ENCODE measurements at regions not wholly inside any gene's neighbourhood (a gene's known extent, or its start where the extent isn't known, plus 50 kb on each side); places are given as distances from the start of the nearest gene placed in this dataset.

GRCh38 chrX:69293776-69294601 lies 128.7 kb upstream of the PJA1 start:
- WGBS, 2 donors: 40 to 76% methylated on average over 5 of the region's 5 CpGs
- no peak overlapping the region for H3K4me3 ChIP-seq
- no peak overlapping the region for H3K27ac ChIP-seq
- TF ChIP-seq POLR2A (IDR thresholded peaks at IDR 0.05) (no peak), CTCF (IDR thresholded peaks at IDR 0.05) (no peak)
- no peaks in the 10 kb centered on the region for H3K36me3 ChIP-seq
- intact Hi-C loops (cut with DNase I): no loop called here
- H3K27me3 ChIP-seq: no peaks in the 10 kb centered on the region
- DNase-seq: no peak
- no peaks in the 10 kb centered on the region for H3K4me1 ChIP-seq
- H3K9me3 ChIP-seq: no peaks in the 10 kb centered on the region

DNA sequence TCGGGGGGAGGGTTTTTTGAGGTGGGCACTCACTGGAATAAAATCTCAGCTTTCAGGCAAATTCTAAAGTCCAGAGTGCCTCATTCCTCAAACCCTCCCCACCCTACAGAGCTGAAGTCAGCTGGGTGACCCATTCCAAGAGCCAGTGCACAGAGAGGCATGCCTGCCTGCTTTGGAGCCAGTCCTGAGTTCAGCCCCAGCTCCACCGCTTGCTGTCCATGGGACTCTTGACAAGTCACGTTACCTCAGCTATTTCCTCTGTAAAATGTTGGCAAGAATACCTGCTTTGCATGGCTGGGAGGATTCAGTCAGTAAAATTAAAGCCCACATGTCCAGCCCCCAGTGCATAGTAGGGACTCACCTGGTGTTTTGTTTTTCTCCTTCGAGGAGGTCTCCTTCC lies 125.9 kb upstream of the PJA1 start:
- no peaks in the 10 kb centered on the region for H3K36me3 ChIP-seq
- intact Hi-C loops (cut with DNase I): no loop called here
- no peak overlapping the region for H3K27ac ChIP-seq
- TF ChIP-seq CTCF (IDR thresholded peaks at IDR 0.05) (no peak), POLR2A (IDR thresholded peaks at IDR 0.05) (no peak)
- no peak for DNase-seq
- H3K4me3 ChIP-seq: no peak overlapping the region
- WGBS, 2 donors: 8 to 27% methylated on average over 2 to 4 of the region's 4 CpGs
- peaks cover under 1 to 2% (median 2%) of the 10 kb centered on the region in 3 donors for H3K4me1 ChIP-seq
- no peaks in the 10 kb centered on the region for H3K9me3 ChIP-seq
- no peaks in the 10 kb centered on the region for H3K27me3 ChIP-seq

DNA sequence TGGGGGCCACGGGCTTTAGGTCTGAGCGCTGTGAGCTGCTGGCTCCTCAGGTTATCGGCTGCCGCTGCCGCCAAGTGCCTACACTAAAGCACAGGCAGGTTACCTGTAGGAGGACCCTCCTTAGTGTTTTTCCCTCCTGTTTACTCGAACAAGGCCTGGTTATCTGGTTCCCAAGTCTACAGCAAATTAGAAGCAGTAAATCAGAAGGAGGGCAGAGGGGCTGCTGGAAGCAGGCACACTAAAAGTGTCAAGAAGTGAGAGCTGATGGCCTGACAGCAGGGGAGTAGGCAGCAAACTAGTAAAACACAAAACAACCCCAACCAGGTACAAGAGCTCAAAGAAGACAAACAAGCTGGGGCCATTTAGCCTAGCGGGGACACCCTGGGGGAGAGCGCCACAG lies 125.0 kb upstream of the PJA1 start:
- no peaks in the 10 kb centered on the region for H3K36me3 ChIP-seq
- no peak for TF ChIP-seq POLR2A (IDR thresholded peaks at IDR 0.05)
- TF ChIP-seq CTCF (IDR thresholded peaks at IDR 0.05): no peak
- no peak overlapping the region for H3K27ac ChIP-seq
- no peaks in the 10 kb centered on the region for H3K9me3 ChIP-seq
- 79 to 93% methylated on average over 2 to 6 of the region's 8 CpGs for WGBS, 2 donors
- no peak for DNase-seq
- peaks cover 6 to 11% (median 10%) of the 10 kb centered on the region in 3 donors for H3K4me1 ChIP-seq
- intact Hi-C loops (cut with DNase I): no loop called here
- H3K4me3 ChIP-seq: no peak overlapping the region
- H3K27me3 ChIP-seq: peaks cover 0 to under 1% (median 0%) of the 10 kb centered on the region in 4 donors

GRCh38 chrX:69289793-69290123 lies 124.5 kb upstream of the PJA1 start:
- H3K4me1 ChIP-seq: peaks cover 6 to 16% (median 11%) of the 10 kb centered on the region in 3 donors
- 80% methylated on average over 1 of the region's 1 CpG; no CpG with 5 or more reads in 1 of the 2 donors for WGBS, 2 donors
- peaks cover 0 to 4% (median 0%) of the 10 kb centered on the region in 4 donors for H3K27me3 ChIP-seq
- intact Hi-C loops (cut with DNase I): loop anchor here (5.0 kb wide), 1 partner anchor 467 kb away; no protein-coding TSS in a partner anchor
- no peak for DNase-seq
- no peaks in the 10 kb centered on the region for H3K9me3 ChIP-seq
- TF ChIP-seq CTCF (IDR thresholded peaks at IDR 0.05): no peak
- TF ChIP-seq POLR2A (IDR thresholded peaks at IDR 0.05): no peak
- no peak overlapping the region for H3K27ac ChIP-seq
- no peak overlapping the region for H3K4me3 ChIP-seq
- H3K36me3 ChIP-seq: no peaks in the 10 kb centered on the region

GRCh38 chrX:69289046-69289792 lies 124.0 kb upstream of the PJA1 start:
- H3K9me3 ChIP-seq: no peaks in the 10 kb centered on the region
- no peaks in the 10 kb centered on the region for H3K36me3 ChIP-seq
- no peak for TF ChIP-seq POLR2A (IDR thresholded peaks at IDR 0.05)
- TF ChIP-seq CTCF (IDR thresholded peaks at IDR 0.05): no peak
- 39 to 73% methylated on average over 5 to 8 of the region's 11 CpGs for WGBS, 2 donors
- no peak overlapping the region for H3K27ac ChIP-seq
- no peak overlapping the region for H3K4me3 ChIP-seq
- peaks cover 0 to 4% (median 0%) of the 10 kb centered on the region in 4 donors for H3K27me3 ChIP-seq
- peaks cover 6 to 17% (median 11%) of the 10 kb centered on the region in 3 donors for H3K4me1 ChIP-seq
- intact Hi-C loops (cut with DNase I): loop anchor here (5.0 kb wide), 1 partner anchor 467 kb away; no protein-coding TSS in a partner anchor
- no peak for DNase-seq
